Amygdala (tissue), 56 donors: ENCODE measurements at regions not wholly inside any gene's neighbourhood (a gene's known extent, or its start where the extent isn't known, plus 50 kb on each side); places are given as distances from the start of the nearest gene placed in this dataset.
"Not testable (repeated sequence)": the region's sequence is repeated elsewhere in the genome, so short reads cannot be mapped to it uniquely, and the experiment has no call there.

Experiments used
- DNase-seq, 56 donors: peaks; one replicate each; lab custom pipeline; 2025; lab: John Stamatoyannopoulos, UW

DNA sequence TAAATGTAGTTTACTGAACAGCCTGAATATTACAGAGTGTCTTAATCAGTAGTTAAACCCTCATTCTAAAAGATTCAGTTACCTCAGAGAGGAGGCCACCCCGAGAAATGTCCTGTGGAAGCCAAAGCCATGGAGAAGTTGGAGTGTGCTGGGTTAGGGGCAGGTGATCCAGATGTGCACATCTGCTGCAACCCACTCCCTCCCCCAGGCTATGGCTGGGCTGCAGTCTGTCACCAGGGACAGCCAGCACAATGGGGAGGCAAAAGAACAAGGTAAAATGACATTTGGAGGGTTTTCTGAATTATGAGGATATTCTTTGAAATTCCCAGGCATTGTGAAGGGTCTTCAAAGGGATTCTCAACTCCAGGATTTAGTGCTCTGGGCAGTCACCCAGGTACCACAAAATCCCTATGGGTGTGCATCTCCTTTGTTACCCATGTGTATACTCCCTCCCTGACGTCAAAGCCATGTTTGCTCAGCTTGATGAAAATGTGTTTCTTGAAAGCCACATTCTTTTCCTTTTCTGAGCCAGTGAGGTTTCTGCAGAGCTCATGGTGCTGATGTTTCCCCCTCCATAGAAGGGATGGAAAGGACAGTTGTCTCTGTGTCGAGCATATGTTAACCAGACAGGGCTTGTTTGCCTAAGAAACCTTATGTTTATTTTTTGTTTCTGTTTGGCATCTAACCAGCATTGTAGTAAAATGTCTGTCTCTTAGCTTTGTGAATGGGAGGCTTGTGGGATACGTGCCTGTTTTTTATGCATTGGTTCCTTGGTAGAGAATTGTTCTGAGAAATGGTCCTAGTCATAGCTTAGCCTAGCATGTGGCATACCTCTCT lies 212.3 kb upstream of the TBX18 start:
- DNase-seq: no peak

- no peak for DNase-seq
Measured at GRCh38 chr6:84975316-84975715, 210.9 kb upstream of the TBX18 start.

DNA sequence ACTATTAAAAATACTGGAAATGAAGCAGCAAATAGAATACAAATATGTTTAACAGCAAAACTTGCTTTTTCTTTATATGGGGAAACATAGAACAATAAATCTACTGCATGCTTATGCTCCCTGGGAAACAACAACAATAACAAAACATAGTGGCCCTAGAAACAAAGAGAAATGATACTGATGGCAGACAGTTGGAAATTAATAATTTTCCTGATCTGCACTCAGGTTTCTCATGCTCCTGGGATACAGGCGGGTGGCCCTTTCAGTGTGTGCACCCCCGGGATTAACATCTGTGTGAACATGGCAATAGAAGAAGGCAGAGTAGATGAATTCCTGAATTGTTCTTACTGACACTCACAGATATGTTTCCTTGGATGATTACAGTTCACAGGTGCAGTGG lies 209.2 kb upstream of the TBX18 start:
- no peak for DNase-seq

DNA sequence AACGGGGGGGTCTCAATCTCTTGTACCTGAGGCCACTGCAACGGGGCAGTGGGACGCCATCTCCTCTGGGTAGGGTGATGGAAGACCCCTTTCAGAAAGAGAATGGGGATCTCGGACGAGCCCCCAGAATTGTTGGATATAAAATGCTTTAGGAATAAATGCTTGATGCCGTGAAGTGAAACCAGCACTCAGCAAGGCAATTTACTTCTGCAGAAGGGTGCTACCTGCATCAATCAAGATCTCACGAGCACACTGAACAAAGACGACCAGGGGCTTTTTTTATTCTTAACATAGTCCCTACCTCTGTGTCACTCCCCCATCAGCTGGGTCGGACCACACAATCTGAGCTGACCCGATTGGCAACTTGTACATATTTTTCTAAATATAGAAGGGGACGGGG lies 203.6 kb upstream of the TBX18 start:
- no peak for DNase-seq

- DNase-seq: peak in 2 of 56 donors; percentile 0 to 3
Measured at GRCh38 chr6:84967389-84967788, 203.0 kb upstream of the TBX18 start.

- no peak for DNase-seq
Measured at GRCh38 chr6:84953111-84953755, 188.8 kb upstream of the TBX18 start.

DNA sequence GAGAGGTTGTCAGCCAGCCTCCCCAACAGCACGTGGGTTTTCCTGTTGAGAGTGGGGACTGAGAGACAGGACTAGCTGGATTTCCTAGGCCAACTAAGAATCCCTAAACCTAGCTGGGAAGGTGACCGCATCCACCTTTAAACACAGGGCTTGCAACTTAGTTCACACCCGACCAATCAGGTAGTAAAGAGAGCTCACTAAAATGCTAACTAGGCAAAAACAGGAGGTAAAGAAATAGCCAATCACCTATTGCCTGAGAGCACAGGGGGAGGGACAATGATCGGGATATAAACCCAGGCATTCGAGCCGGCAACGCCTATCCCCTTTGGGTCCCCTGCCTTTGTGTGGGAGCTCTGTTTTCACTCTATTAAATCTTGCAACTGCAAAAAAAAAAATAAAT lies 180.5 kb upstream of the TBX18 start:
- DNase-seq: not testable (repeated sequence)

- DNase-seq: no peak
Measured at GRCh38 chr6:84943905-84944304, 179.5 kb upstream of the TBX18 start.

DNA sequence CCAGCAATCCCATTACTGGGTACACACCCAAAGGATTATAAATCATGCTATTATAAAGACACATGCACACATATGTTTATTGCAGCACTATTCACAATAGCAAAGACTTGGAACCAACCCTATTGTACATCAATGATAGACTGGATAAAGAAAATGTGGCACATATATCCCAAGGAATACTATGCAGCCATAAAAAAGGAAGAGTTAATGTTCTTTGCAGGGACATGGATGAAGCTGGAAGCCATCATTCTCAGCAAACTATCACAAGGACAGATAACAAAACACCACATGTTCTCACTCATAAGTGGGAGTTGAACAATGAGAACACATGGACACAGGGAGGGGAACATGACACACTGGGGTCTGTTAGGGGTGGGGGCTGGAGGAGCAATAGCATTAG lies 177.2 kb upstream of the TBX18 start:
- not testable (repeated sequence) for DNase-seq

DNA sequence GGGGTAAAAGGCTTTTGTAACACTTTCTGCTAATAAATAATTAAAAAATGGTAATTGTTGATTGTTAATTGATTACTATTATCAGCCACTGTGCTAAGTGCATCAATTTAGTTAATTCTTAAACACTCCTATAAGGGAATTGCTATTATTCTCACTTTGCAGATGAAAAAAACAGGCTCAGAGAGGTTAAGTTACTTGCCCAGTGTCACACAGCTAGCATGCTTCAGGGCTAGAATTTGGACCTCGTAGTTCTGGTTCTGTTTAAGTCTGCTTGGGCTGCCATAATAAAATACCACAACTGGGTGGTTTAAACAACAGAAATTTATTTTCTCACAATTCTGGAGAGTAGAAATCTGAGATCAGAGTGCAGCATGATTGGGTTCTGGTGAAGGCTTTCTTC lies 164.8 kb upstream of the TBX18 start:
- no peak for DNase-seq

DNA sequence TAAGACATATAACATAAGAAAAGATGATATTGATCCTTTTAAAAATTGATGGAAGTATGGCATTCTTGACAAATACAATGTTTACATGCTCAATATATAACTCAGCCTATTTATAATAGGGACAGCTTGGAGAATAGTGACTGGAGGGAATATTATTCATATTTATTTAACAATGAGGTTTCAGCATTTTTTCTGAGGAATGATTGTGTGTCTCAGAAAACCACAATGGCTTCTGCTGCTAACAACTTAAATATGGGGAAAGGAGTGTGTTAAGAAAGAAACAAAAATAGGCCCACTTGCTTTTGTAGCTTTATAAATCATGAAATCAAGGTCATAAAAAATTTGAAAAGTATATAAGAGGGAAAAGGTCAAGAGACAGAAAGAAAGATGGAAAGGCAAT lies 163.2 kb upstream of the TBX18 start:
- DNase-seq: no peak

GRCh38 chr6:84926189-84927155 lies 162.1 kb upstream of the TBX18 start:
- DNase-seq: no peak

GRCh38 chr6:84921891-84922290 lies 157.5 kb upstream of the TBX18 start:
- no peak for DNase-seq

DNA sequence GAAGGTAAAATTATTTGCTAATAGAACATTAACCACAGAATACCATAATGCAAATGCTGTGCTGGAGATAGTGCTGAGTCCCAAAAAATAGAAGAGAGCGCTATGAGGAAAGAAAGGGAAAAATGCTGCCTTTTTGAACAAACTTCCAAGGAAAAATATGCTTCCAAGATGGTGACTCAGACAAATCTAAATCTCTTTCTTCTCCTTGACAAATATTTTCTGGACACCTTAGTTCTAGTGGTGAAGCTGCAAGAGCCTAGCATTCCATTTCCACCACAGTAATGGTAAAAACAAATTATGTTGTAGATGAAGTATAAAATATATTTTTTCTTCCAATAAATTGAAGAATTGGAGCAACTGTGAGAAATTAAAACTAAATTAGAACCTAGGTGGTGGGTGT lies 155.6 kb upstream of the TBX18 start:
- DNase-seq: no peak

GRCh38 chr6:84916704-84917103 lies 152.3 kb upstream of the TBX18 start:
- no peak for DNase-seq

DNA sequence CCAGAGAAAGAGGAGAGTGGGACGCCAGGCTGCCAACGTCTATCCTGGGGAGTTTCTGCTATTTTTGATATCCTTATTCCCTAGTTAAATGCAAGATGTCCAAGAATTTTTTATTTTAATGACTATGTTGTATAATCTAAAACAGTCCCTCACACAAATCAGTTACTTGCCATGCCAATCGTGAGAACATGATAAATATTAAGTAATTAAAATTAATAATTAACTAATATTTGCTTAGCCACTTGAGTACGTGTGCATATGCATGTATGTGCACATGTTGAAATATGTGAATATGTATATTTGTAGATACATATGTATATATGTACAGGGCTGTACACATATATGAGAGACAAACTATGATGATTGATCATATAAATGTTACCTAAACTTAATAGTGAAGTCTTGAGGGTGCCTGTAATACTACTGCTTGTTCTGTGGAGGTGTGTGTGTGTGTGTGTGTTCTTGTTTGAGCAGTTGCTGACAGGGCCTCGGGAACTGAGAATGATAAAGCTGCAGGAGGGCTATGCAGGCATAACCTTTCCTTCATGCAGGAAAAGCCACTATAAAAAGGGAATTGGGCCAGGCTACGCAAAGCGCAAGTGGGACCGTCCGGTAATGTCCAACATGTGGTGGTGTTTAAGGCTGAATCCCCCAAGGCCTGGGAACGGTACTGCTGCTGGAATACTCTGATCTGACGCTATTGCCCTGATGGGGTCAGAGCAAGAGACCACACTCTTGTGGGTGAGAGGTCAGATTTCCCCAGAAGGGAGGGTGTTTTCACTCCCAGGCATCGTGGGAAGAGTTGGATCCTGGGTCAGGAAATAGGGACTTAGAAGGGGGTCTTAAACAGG lies 148.3 kb upstream of the TBX18 start:
- no peak for DNase-seq

DNA sequence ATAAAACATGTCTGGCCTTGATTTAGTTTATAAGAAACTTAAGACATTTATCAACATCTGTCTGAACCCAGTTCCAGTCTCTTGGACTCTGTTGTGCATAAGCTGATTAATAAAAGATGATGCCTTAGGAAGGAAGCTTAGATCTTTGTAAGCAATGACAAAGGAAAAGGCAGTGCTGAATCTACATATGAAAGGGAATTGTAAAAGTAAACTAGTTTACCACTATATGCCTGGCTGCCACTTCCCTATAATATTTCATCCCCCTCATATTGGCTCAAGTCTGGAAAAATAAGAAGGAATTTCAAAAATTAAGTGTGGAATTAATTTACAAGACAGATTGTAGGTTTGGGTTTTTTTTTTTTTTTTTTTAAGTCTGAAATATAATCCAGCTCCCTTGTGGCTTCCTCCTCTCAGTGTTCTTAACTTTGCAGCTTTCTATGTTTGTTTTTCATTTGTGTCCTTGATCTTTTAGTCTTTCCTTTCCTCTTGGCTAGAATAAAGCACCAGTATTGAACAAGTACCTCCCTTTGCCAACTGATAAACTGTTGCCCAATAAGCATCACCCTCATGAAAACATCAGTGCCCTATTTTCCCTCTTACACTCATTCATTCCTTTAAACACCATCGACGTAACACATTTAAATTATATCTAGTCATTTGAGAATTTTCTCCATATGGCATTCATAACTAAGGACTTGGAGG lies 146.7 kb upstream of the TBX18 start:
- DNase-seq: no peak

DNA sequence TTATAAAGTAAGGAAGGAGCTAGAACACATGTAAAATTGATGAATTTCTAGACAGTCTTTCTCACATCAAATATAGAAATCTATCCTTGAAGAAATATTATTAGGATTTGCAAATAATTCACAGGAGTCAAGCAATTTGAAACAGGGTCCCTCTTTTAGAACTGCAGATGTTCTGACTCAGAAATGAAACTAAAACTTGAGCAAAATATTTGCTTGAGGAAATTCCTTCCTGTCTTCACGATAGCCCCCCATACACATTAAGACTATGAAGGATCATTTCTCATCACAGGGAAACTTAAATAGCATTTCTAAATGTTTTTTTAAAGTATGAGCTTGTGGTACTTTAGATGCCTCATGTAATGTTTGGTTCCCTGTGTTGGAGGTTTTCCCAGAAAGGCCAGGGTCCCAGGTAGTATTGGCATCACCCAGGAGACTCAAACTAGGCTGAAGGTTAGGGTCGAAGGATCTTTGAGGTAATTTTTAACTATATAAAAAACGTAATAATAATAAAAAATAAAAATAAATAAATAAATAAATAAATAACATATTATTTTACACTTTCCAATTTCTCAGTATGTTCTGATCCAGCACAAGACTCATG lies 144.0 kb upstream of the TBX18 start:
- no peak for DNase-seq

DNA sequence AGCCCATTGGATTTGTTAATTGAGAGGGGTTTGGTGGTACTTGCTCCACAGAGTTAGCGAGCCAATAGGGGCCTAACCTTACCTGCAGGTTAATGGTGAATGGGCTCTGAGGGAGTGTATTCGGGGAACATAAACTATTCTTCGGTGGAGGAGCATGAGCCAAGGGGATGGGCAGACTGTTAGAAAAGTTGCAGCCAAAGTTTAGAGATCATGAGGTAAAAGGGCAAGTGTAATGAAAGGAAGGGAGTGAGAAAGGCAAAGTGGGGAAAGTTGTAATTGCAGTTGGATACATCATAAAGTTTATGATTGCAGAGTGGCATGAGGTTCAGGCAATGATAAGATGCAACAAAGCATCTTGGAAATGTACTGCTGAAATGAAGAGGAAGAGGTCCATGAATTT lies 142.1 kb upstream of the TBX18 start:
- DNase-seq: no peak
